Uterus (tissue), 3 donors: ENCODE measurements at regions not wholly inside any gene's neighbourhood (a gene's known extent, or its start where the extent isn't known, plus 50 kb on each side); places are given as distances from the start of the nearest gene placed in this dataset.

Experiments used
- DNase-seq, 2 donors: peaks; one replicate each; pipeline ENCODE4 v3.0.0-alpha.2; 2019 to 2020
- H3K27ac ChIP-seq, 2 donors: fragments of 200-600 bp; sonication (generic); 1 replicate in 1 of 2; 2 replicates in 1 of 2; pipeline ENCODE4 v1.5.1; 2016 to 2018
- H3K27me3 ChIP-seq, 2 donors: fragments of 200-600 bp; sonication (generic); one replicate each; pipeline ENCODE4 v1.5.1; 2018 to 2019; ENCODE audit warnings: control low read depth in 1 of 2
- H3K36me3 ChIP-seq, 2 donors: fragments of 200-600 bp; sonication (generic); one replicate each; pipeline ENCODE4 v1.5.1; 2019; ENCODE audit warnings: control low read depth in 1 of 2
- H3K4me1 ChIP-seq, 2 donors: fragments of 200-600 bp; sonication (generic); one replicate each; pipeline ENCODE4 v1.5.1; 2018 to 2019; ENCODE audit warnings: control low read depth in 1 of 2
- H3K4me3 ChIP-seq, 2 donors: fragments of 200-600 bp; sonication (generic); 1 replicate in 1 of 2; 2 replicates in 1 of 2; pipeline ENCODE4 v1.5.1; 2018 to 2019; ENCODE audit warnings: mild to moderate bottlenecking in 1 of 2
- H3K9me3 ChIP-seq, 2 donors: fragments of 200-600 bp; sonication (generic); one replicate each; pipeline ENCODE4 v1.5.1; 2019; ENCODE audit warnings: control low read depth in 1 of 2
- CTCF ChIP-seq, 4 experiments: fragments of 200-600 bp in 2 of 4; fragments of 450-650 bp in 2 of 4; sonication (generic) in 2 of 4; IDR thresholded peaks; one replicate each; pipeline ENCODE4 v1.5.1; 2016 to 2019; ENCODE audit warnings: antibody characterized with exemption in 4 of 4, mild to moderate bottlenecking in 2 of 4, moderate library complexity in 1 of 4
- POLR2A ChIP-seq, 2 donors: fragments of 450-650 bp; IDR thresholded peaks; one replicate each; pipeline ENCODE4 v1.6.1; 2016; ENCODE audit warnings: antibody characterized with exemption in 2 of 2, mild to moderate bottlenecking in 1 of 2, moderate library complexity in 1 of 2
- intact Hi-C: fragments of 100-400 bp; cut with DNase I; formaldehyde crosslinking; loops from one replicate; pipeline ENCODE4 v1.15.1; 2023; ENCODE audit warnings: low total_unique reads
- donor health status: DM: yes; HTN: yes; CAD: no.

GRCh38 chr18:55847960-55848359 lies 260.0 kb upstream of the TCF4 start:
- no peaks in the 10 kb centered on the region for H3K27me3 ChIP-seq
- H3K36me3 ChIP-seq, result no peaks in the 10 kb centered on the region
- H3K4me1 ChIP-seq, result no peaks in the 10 kb centered on the region
- no peak for DNase-seq
- no peak overlapping the region for H3K4me3 ChIP-seq
- no peak overlapping the region for H3K27ac ChIP-seq
- TF ChIP-seq POLR2A (IDR thresholded peaks at IDR 0.05) (no peak), CTCF (IDR thresholded peaks at IDR 0.05) (no peak)
- H3K9me3 ChIP-seq, result no peaks in the 10 kb centered on the region
- intact Hi-C loops, result no loop called here

- no peaks in the 10 kb centered on the region for H3K36me3 ChIP-seq
- no peak overlapping the region for H3K4me3 ChIP-seq
- TF ChIP-seq CTCF (IDR thresholded peaks at IDR 0.05) (no peak), POLR2A (IDR thresholded peaks at IDR 0.05) (no peak)
- no peak for DNase-seq
- intact Hi-C loops, result no loop called here
- no peaks in the 10 kb centered on the region for H3K27me3 ChIP-seq
- no peak overlapping the region for H3K27ac ChIP-seq
- H3K4me1 ChIP-seq, result no peaks in the 10 kb centered on the region
- no peaks in the 10 kb centered on the region for H3K9me3 ChIP-seq
Observed at GRCh38 chr18:55845221-55845620, 257.2 kb upstream of the TCF4 start.

GRCh38 chr18:55844382-55844781 lies 256.4 kb upstream of the TCF4 start:
- intact Hi-C loops, result no loop called here
- Histone ChIP-seq H3K36me3 (no peaks in the 10 kb centered on the region), H3K27ac (no peak overlapping the region), H3K27me3 (no peaks in the 10 kb centered on the region), H3K9me3 (no peaks in the 10 kb centered on the region), H3K4me1 (no peaks in the 10 kb centered on the region), H3K4me3 (no peak overlapping the region)
- DNase-seq, result no peak
- TF ChIP-seq CTCF (IDR thresholded peaks at IDR 0.05) (no peak), POLR2A (IDR thresholded peaks at IDR 0.05) (no peak)

DNA sequence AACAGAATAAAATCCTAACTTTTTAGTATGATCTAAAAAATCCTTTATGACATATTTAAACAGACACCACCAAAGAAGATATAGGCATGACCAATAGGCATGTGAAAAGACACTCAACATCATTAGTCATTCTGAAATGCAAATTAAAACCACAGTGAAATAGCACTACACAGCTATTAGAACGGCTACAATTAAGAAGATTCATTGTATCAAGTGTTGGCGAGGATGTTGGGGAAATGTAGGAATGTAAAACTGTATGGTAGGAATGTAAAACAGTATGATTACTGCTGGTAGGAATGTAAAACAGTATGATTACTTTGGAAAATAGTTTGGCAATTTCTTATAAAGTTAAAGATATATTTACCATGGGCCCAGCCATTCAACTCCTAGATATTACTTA lies 253.3 kb upstream of the TCF4 start:
- H3K27me3 ChIP-seq, result no peaks in the 10 kb centered on the region
- H3K36me3 ChIP-seq, result no peaks in the 10 kb centered on the region
- H3K27ac ChIP-seq, result no peak overlapping the region
- no peaks in the 10 kb centered on the region for H3K4me1 ChIP-seq
- no peak overlapping the region for H3K4me3 ChIP-seq
- intact Hi-C loops, result no loop called here
- no peak for TF ChIP-seq POLR2A (IDR thresholded peaks at IDR 0.05)
- no peak for TF ChIP-seq CTCF (IDR thresholded peaks at IDR 0.05)
- DNase-seq, result no peak
- no peaks in the 10 kb centered on the region for H3K9me3 ChIP-seq

GRCh38 chr18:55840601-55841170 lies 252.7 kb upstream of the TCF4 start:
- H3K27ac ChIP-seq, result no peak overlapping the region
- no peaks in the 10 kb centered on the region for H3K9me3 ChIP-seq
- DNase-seq, result no peak
- TF ChIP-seq POLR2A (IDR thresholded peaks at IDR 0.05), result no peak
- no peak for TF ChIP-seq CTCF (IDR thresholded peaks at IDR 0.05)
- H3K4me3 ChIP-seq, result no peak overlapping the region
- H3K4me1 ChIP-seq, result no peaks in the 10 kb centered on the region
- intact Hi-C loops, result no loop called here
- no peaks in the 10 kb centered on the region for H3K36me3 ChIP-seq
- H3K27me3 ChIP-seq, result no peaks in the 10 kb centered on the region
